ENCODE measurements at regions not wholly inside any gene's neighbourhood (a gene's known extent, or its start where the extent isn't known, plus 50 kb on each side); places are given as distances from the start of the nearest gene placed in this dataset.

GRCh38 chr17:17416007-17416399 is 60.8 kb upstream of the MED9 start:
- Histone ChIP-seq H3K9me3 (no peaks in the 10 kb centered on the region; the same call in 1 of the 2 replicates), H3K4me2 (peak overlapping the region; percentile 79), H4K20me1 (no peaks in the 10 kb centered on the region), H3K27ac (peak overlapping the region; percentile 78), H3K27me3 (no peaks in the 10 kb centered on the region), H3K4me3 (no peak overlapping the region), H3K4me1 (peaks cover 89% of the 10 kb centered on the region), H3K9ac (no peak overlapping the region), H3K36me3 (no peaks in the 10 kb centered on the region)
- TF ChIP-seq Cebpa-rat (IDR thresholded peaks at IDR 0.05) = peak; percentile 83

GRCh38 chr17:17416400-17417360 is 60.1 kb upstream of the MED9 start:
- Histone ChIP-seq H3K9me3 (peaks cover under 1% of the 10 kb centered on the region; the same call in 1 of the 2 replicates), H3K4me1 (peaks cover 95% of the 10 kb centered on the region), H3K36me3 (no peaks in the 10 kb centered on the region), H3K4me3 (no peak overlapping the region), H3K27ac (peak overlapping the region; percentile 78; the same call in 1 of the 2 replicates), H4K20me1 (no peaks in the 10 kb centered on the region), H3K27me3 (no peaks in the 10 kb centered on the region), H3K9ac (no peak overlapping the region), H3K4me2 (peak overlapping the region; percentile 79; the same call in 1 of the 2 replicates)
- TF ChIP-seq Cebpa-rat (IDR thresholded peaks at IDR 0.05) = no peak

- peaks cover 4% of the 10 kb centered on the region; the same call in 1 of the 2 replicates for H3K9me3 ChIP-seq
- H3K27me3 ChIP-seq = no peaks in the 10 kb centered on the region
- 0 out of 2 replicates have a peak overlapping the region, but pooled peaks have one; percentile 21 for H3K27ac ChIP-seq
- no peak for TF ChIP-seq Cebpa-rat (IDR thresholded peaks at IDR 0.05)
- no peak overlapping the region for H3K9ac ChIP-seq
- no peak overlapping the region for H3K4me3 ChIP-seq
- peaks cover 95% of the 10 kb centered on the region for H3K4me1 ChIP-seq
- H3K36me3 ChIP-seq = no peaks in the 10 kb centered on the region
- no peak overlapping the region for H3K4me2 ChIP-seq
- H4K20me1 ChIP-seq = no peaks in the 10 kb centered on the region
Observed at GRCh38 chr17:17417718-17418181, 59.0 kb upstream of the MED9 start.

GRCh38 chr17:17419166-17419565 is 57.6 kb upstream of the MED9 start:
- Histone ChIP-seq H3K4me3 (no peak overlapping the region), H3K4me2 (peak overlapping the region; percentile 91; the same call in 1 of the 2 replicates), H3K9ac (no peak overlapping the region), H3K36me3 (peaks cover 4% of the 10 kb centered on the region; the same call in 1 of the 2 replicates), H3K27me3 (no peaks in the 10 kb centered on the region), H3K4me1 (peaks cover 91% of the 10 kb centered on the region), H3K9me3 (peaks cover 16% of the 10 kb centered on the region), H4K20me1 (no peaks in the 10 kb centered on the region), H3K27ac (peak overlapping the region; percentile 87; the same call in 1 of the 2 replicates)
- TF ChIP-seq Cebpa-rat (IDR thresholded peaks at IDR 0.05) = no peak

GRCh38 chr17:17419631-17420030 is 57.2 kb upstream of the MED9 start:
- H3K36me3 ChIP-seq = peaks cover 7% of the 10 kb centered on the region; the same call in 1 of the 2 replicates
- H3K27ac ChIP-seq = peak overlapping the region; percentile 87
- peaks cover 21% of the 10 kb centered on the region for H3K9me3 ChIP-seq
- no peak for TF ChIP-seq Cebpa-rat (IDR thresholded peaks at IDR 0.05)
- H3K27me3 ChIP-seq = no peaks in the 10 kb centered on the region
- no peaks in the 10 kb centered on the region for H4K20me1 ChIP-seq
- peak overlapping the region; percentile 91 for H3K4me2 ChIP-seq
- peaks cover 87% of the 10 kb centered on the region for H3K4me1 ChIP-seq
- H3K9ac ChIP-seq = no peak overlapping the region
- no peak overlapping the region for H3K4me3 ChIP-seq

- H3K36me3 ChIP-seq = peaks cover 11% of the 10 kb centered on the region
- no peaks in the 10 kb centered on the region for H4K20me1 ChIP-seq
- H3K4me3 ChIP-seq = no peak overlapping the region
- TF ChIP-seq Cebpa-rat (IDR thresholded peaks at IDR 0.05) = no peak
- peaks cover 82% of the 10 kb centered on the region for H3K4me1 ChIP-seq
- no peaks in the 10 kb centered on the region for H3K27me3 ChIP-seq
- no peak overlapping the region; the same call in 1 of the 2 replicates for H3K9ac ChIP-seq
- peaks cover 26% of the 10 kb centered on the region for H3K9me3 ChIP-seq
- peak overlapping the region; percentile 91 for H3K4me2 ChIP-seq
- peak overlapping the region; percentile 87 for H3K27ac ChIP-seq
Observed at GRCh38 chr17:17420082-17420481, 56.7 kb upstream of the MED9 start.

- Histone ChIP-seq H3K36me3 (peaks cover 13% of the 10 kb centered on the region), H3K4me2 (peak overlapping the region; percentile 91), H3K9ac (peak overlapping the region; percentile 58), H4K20me1 (no peaks in the 10 kb centered on the region), H3K9me3 (peaks cover 32% of the 10 kb centered on the region), H3K27me3 (no peaks in the 10 kb centered on the region), H3K4me3 (peak overlapping the region; percentile 31; the same call in 1 of the 2 replicates), H3K27ac (peak overlapping the region; percentile 87), H3K4me1 (peaks cover 76% of the 10 kb centered on the region)
- TF ChIP-seq Cebpa-rat (IDR thresholded peaks at IDR 0.05) = peak; percentile 87
Observed at GRCh38 chr17:17420561-17421269, 56.1 kb upstream of the MED9 start.

GRCh38 chr17:17421346-17422216 is 55.2 kb upstream of the MED9 start:
- peak overlapping the region; percentile 91 for H3K4me2 ChIP-seq
- H3K4me1 ChIP-seq = peaks cover 67% of the 10 kb centered on the region
- H4K20me1 ChIP-seq = no peaks in the 10 kb centered on the region
- H3K9ac ChIP-seq = peak overlapping the region; percentile 60
- H3K4me3 ChIP-seq = peak overlapping the region; percentile 31; the same call in 1 of the 2 replicates
- H3K36me3 ChIP-seq = peaks cover 13% of the 10 kb centered on the region
- TF ChIP-seq Cebpa-rat (IDR thresholded peaks at IDR 0.05) = no peak
- H3K27me3 ChIP-seq = no peaks in the 10 kb centered on the region
- H3K27ac ChIP-seq = peak overlapping the region; percentile 87
- H3K9me3 ChIP-seq = peaks cover 41% of the 10 kb centered on the region

- H3K4me1 ChIP-seq = peaks cover 61% of the 10 kb centered on the region
Observed at GRCh38 chr17:17422217-17422610, 54.6 kb upstream of the MED9 start.

More at GRCh38 chr17:17422217-17422610, 54.6 kb upstream of the MED9 start:
- Histone ChIP-seq H3K4me2 (peak overlapping the region; percentile 91), H3K9ac (peak overlapping the region; percentile 60; the same call in 1 of the 2 replicates), H3K36me3 (peaks cover 13% of the 10 kb centered on the region), H3K9me3 (peaks cover 47% of the 10 kb centered on the region), H3K4me3 (0 out of 2 replicates have a peak overlapping the region, but pooled peaks have one; percentile 9), H4K20me1 (no peaks in the 10 kb centered on the region), H3K27ac (peak overlapping the region; percentile 87), H3K27me3 (no peaks in the 10 kb centered on the region)
- no peak for TF ChIP-seq Cebpa-rat (IDR thresholded peaks at IDR 0.05)

Data from BLaER1 (cell line).